Prostate gland (tissue), 2 donors: ENCODE measurements at regions not wholly inside any gene's neighbourhood (a gene's known extent, or its start where the extent isn't known, plus 50 kb on each side); places are given as distances from the start of the nearest gene placed in this dataset.

Experiments
- DNase-seq: peaks from one replicate; pipeline ENCODE4 v3.0.0-alpha.2; 2019; ENCODE audit warnings: low spot score
- H3K27ac ChIP-seq, 2 donors: fragments of 200-600 bp; sonication (generic); 2 replicates each; pipeline ENCODE4 v1.5.1; 2017 to 2019
- H3K27me3 ChIP-seq: fragments of 200-600 bp; sonication (generic); replicated peaks from 2 replicates; pipeline ENCODE4 v1.5.1; 2019; ENCODE audit not compliant: insufficient read depth
- H3K36me3 ChIP-seq, 2 donors: fragments of 200-600 bp; sonication (generic); 1 replicate in 1 of 2; 2 replicates in 1 of 2; pipeline versions ENCODE4 v1.5.1 to v1.8.1; 2017 to 2019
- H3K4me1 ChIP-seq: fragments of 200-600 bp; sonication (generic); replicated peaks from 2 replicates; pipeline ENCODE4 v1.5.1; 2019
- H3K4me3 ChIP-seq, 2 donors: fragments of 200-600 bp; sonication (generic); 2 replicates each; pipeline ENCODE4 v1.5.1; 2017 to 2019
- H3K9me3 ChIP-seq: fragments of 200-600 bp; sonication (generic); 2 replicates; pipeline ENCODE4 v1.5.1; 2017
- POLR2A ChIP-seq: fragments of 450-650 bp; IDR thresholded peaks from one replicate; pipeline ENCODE4 v1.6.1; 2016; ENCODE audit warnings: antibody characterized with exemption, mild to moderate bottlenecking
- POLR2AphosphoS5 ChIP-seq: sonication (generic); formaldehyde crosslinking; IDR thresholded peaks from one replicate; pipeline ENCODE4 v1.6.1; 2017; ENCODE audit warnings: antibody characterized with exemption
- WGBS: methylation state at CpG from one replicate; pipeline ENCODE4 v1.1.5; 2018; 5-methylcytosine and 5-hydroxymethylcytosine counted together
- intact Hi-C: fragments of 100-400 bp; cut with DNase I; formaldehyde crosslinking; loops from one replicate; pipeline ENCODE4 v1.14.2; 2022
- TF ChIP-seq, protein P1 (sequence below), 4 experiments: fragments of 200-600 bp in 2 of 4; fragments of 450-650 bp in 2 of 4; sonication (generic) in 2 of 4; IDR thresholded peaks; 1 replicate in 3 of 4; 2 replicates in 1 of 4; pipeline ENCODE4 v1.5.1; 2016 to 2019; ENCODE audit warnings: antibody characterized with exemption in 4 of 4, mild to moderate bottlenecking in 2 of 4, moderate library complexity in 2 of 4

DNA sequence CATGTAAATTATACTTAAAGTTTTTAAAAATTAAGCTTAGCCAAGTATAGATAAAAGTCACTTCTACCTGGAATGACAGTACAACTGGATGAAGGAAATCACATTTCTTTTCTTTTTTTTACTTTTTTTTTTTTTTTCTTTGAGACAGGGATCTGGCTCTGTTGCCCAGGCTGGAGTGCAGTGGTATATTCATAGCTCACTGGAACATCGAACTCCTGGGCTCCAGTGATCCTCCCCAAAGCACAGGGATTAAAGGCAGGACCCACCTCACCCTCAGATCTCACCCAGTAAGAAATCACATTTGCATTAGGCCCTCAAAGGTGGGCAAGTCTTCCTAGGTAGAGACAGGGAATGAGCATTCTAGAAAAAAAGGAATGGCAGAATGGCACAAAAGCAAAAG, 69.5 kb upstream of the C1GALT1 start:
- Histone ChIP-seq H3K27ac (no peak overlapping the region), H3K36me3 (no peaks in the 10 kb centered on the region), H3K4me3 (no peak overlapping the region), H3K9me3 (no peaks in the 10 kb centered on the region), H3K4me1 (no peaks in the 10 kb centered on the region), H3K27me3 (no peaks in the 10 kb centered on the region)
- no peak for DNase-seq
- WGBS: 100% methylated on average over 1 of the region's 1 CpG
- intact Hi-C loops: no loop called here
- TF ChIP-seq POLR2A (no peak), POLR2AphosphoS5 (no peak)
- TF ChIP-seq, protein P1, sequence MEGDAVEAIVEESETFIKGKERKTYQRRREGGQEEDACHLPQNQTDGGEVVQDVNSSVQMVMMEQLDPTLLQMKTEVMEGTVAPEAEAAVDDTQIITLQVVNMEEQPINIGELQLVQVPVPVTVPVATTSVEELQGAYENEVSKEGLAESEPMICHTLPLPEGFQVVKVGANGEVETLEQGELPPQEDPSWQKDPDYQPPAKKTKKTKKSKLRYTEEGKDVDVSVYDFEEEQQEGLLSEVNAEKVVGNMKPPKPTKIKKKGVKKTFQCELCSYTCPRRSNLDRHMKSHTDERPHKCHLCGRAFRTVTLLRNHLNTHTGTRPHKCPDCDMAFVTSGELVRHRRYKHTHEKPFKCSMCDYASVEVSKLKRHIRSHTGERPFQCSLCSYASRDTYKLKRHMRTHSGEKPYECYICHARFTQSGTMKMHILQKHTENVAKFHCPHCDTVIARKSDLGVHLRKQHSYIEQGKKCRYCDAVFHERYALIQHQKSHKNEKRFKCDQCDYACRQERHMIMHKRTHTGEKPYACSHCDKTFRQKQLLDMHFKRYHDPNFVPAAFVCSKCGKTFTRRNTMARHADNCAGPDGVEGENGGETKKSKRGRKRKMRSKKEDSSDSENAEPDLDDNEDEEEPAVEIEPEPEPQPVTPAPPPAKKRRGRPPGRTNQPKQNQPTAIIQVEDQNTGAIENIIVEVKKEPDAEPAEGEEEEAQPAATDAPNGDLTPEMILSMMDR (IDR thresholded peaks at IDR 0.05): no peak

DNA sequence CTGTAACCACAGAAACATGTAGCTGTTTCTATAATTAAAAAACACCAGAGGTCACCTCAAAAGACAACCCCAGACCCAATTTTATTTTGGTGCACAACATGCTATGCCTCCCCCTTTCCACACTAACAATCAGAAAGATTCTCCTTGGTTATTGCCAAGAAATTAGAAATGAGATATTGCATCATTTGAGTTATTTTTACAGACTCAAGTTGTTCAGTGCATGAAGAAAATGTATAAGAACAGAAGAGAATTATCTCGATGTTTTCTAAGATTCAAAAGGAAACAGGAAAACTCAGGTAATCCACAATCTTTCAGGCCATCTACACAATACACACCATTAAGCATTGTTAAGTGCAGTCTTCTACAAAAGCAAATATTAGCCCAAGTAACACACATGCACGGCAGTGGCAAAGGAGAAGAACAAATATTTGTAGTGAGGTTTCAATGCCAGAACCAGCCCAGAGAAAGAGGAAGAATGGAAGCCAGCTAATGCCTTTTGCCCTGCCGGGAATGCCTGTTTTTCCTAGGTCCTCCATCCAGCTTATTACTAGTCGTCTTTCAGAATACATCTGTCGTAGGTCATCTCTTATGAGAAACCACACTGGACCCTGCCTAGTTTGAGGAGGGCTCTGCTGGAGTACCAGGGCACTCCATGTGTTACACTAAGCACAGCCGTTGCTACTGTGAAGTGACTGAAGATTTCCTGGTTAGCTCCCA, 67.6 kb upstream of the C1GALT1 start:
- TF ChIP-seq POLR2AphosphoS5: peak; percentile 83
- no peak for TF ChIP-seq POLR2A
- Histone ChIP-seq H3K27me3 (no peaks in the 10 kb centered on the region), H3K4me1 (no peaks in the 10 kb centered on the region), H3K36me3 (no peaks in the 10 kb centered on the region), H3K9me3 (no peaks in the 10 kb centered on the region), H3K27ac (no peak overlapping the region), H3K4me3 (no peak overlapping the region)
- intact Hi-C loops: no loop called here
- 46% methylated on average over 6 of the region's 6 CpGs for WGBS
- peak; percentile 61 for DNase-seq

DNA sequence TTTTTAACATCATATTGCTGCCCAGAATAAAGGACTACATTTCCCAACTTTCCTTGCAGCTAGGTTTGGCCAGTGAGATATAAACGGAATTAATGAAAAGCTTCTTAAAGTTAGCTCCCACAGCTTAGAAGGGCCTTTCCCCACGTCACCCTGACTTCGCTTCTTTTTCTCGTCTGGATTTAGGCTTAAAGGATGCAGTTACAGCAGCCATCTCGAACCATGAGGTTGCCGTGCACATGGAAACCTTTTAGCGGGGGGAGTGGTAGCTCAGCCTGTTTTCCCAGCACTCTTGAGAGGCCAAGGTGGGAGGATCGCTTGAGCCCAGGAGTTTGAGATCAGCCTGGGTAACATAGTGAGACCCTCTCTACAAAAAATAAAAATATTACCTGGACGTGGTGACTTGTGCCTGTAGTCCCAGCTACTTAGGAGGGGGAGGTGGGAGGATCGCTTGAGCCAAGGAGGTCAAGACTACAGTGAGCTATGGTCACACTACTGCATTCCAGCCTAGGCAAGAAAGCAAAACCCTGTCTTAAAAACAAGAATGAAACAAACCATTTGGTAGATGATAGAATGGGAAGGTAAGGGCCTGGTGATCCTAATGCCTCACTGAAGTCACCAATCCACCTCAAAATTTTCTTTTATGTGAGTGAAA, 64.3 kb upstream of the C1GALT1 start:
- H3K36me3 ChIP-seq: no peaks in the 10 kb centered on the region
- H3K4me3 ChIP-seq: no peak overlapping the region
- no peak for TF ChIP-seq POLR2A
- TF ChIP-seq, protein P1 (IDR thresholded peaks at IDR 0.05): no peak
- TF ChIP-seq POLR2AphosphoS5: no peak
- H3K27ac ChIP-seq: no peak overlapping the region
- no peak for DNase-seq
- intact Hi-C loops: no loop called here
- H3K27me3 ChIP-seq: no peaks in the 10 kb centered on the region
- H3K9me3 ChIP-seq: no peaks in the 10 kb centered on the region
- WGBS: 82% methylated on average over 10 of the region's 10 CpGs
- H3K4me1 ChIP-seq: no peaks in the 10 kb centered on the region

DNA sequence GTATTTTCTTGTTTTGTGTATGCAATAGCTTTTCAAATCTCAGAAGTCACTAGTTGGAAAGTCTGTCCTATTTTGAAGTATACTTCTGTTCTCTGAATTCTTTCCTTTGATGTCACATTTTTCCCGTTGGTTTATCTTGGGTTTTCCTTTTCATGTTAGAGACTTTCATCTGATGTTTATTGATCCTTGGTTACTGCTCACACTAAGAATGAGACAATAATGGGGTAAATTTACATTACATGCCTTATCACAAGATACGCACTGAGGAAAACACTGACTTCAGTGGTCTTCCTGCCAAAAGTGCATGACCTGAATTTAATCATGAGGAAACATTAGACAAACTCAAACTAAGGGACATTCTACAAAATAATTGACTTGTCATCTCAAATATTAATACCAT, 63.5 kb upstream of the C1GALT1 start:
- H3K4me1 ChIP-seq: no peaks in the 10 kb centered on the region
- DNase-seq: no peak
- H3K9me3 ChIP-seq: no peaks in the 10 kb centered on the region
- H3K4me3 ChIP-seq: no peak overlapping the region
- H3K27ac ChIP-seq: no peak overlapping the region
- WGBS: 49% methylated on average over 2 of the region's 2 CpGs
- H3K36me3 ChIP-seq: no peaks in the 10 kb centered on the region
- intact Hi-C loops: no loop called here
- no peaks in the 10 kb centered on the region for H3K27me3 ChIP-seq
- TF ChIP-seq, protein P1 (IDR thresholded peaks at IDR 0.05): no peak
- TF ChIP-seq POLR2A (no peak), POLR2AphosphoS5 (no peak)

DNA sequence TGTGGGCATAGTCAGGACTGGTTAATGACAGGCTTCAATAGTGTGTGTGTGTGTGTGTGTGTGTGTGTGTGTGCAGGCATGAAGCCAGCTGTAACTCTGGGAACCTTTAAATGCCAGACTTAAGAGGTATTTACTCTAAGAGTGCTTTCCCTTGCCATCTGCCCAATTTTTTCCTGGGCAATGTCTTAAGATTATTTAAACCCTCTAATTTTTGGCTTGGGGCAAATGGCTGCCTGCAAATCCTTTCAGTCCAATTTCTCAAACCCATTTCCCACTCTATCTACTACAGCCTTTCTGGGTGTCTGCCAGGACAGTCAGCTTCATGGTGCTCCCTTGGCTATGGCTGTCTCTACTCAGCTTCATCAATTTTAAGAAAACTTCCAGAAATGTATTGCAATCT, 62.6 kb upstream of the C1GALT1 start:
- Histone ChIP-seq H3K4me1 (no peaks in the 10 kb centered on the region), H3K36me3 (no peaks in the 10 kb centered on the region), H3K27ac (no peak overlapping the region), H3K4me3 (no peak overlapping the region), H3K9me3 (no peaks in the 10 kb centered on the region), H3K27me3 (no peaks in the 10 kb centered on the region)
- no peak for DNase-seq
- TF ChIP-seq, protein P1 (IDR thresholded peaks at IDR 0.05): no peak
- intact Hi-C loops: no loop called here
